Nephron progenitor cell (in vitro differentiated cells): ENCODE measurements at regions not wholly inside any gene's neighbourhood (a gene's known extent, or its start where the extent isn't known, plus 50 kb on each side); places are given as distances from the start of the nearest gene placed in this dataset.

Experiments used
- DNase-seq: peaks from one replicate; pipeline ENCODE4 v3.0.0; 2021
- H3K27ac Mint-ChIP-seq: 2 replicates; pipeline ENCODE4 v1.8.0; 2021; ENCODE audit warnings: mild to moderate bottlenecking, moderate library complexity, mixed read lengths
- H3K27me3 Mint-ChIP-seq: 2 replicates; pipeline ENCODE4 v1.8.0; 2021; ENCODE audit warnings: mild to moderate bottlenecking, low read depth, mixed read lengths; ENCODE audit not compliant: poor library complexity
- H3K36me3 Mint-ChIP-seq: 2 replicates; pipeline ENCODE4 v1.8.0; 2021; ENCODE audit warnings: low read depth, mixed read lengths
- H3K4me1 Mint-ChIP-seq: 2 replicates; pipeline ENCODE4 v1.8.0; 2021; ENCODE audit warnings: mixed read lengths
- H3K4me3 Mint-ChIP-seq: 2 replicates; pipeline ENCODE4 v1.8.0; 2021; ENCODE audit warnings: mild to moderate bottlenecking, moderate library complexity, mixed read lengths
- H3K9me3 Mint-ChIP-seq: 2 replicates; pipeline ENCODE4 v1.8.0; 2021; ENCODE audit warnings: mild to moderate bottlenecking, moderate library complexity, mixed read lengths
- TF ChIP-seq, protein P1 (sequence below): fragments of 200-600 bp; sonication (generic); IDR thresholded peaks from 2 replicates; pipeline ENCODE4 v1.5.0; 2021; ENCODE audit warnings: antibody characterized with exemption

DNA sequence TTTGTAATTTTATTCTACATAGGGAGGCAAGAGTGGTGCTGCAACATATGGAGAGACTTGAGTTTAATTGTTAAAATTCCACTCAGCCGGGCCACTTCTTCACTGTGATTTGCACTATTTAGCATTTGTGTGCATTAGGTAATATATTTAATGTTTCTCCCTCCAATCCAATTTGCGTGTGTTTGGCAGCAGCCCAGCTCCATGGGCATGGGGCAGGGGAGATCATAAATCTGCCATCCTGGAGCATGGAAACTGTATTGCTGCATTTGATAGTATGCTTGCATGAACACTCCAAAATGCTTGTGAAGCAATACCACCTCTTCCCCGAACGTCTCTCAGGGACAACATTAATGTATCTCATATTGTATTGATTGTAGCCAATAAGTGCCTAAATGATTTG is 339.1 kb upstream of the RBFOX1 start:
- Mint-ChIP-seq H3K27me3 (no peaks in the 10 kb centered on the region), H3K36me3 (no peaks in the 10 kb centered on the region), H3K9me3 (peaks cover 4% of the 10 kb centered on the region), H3K4me3 (no peak overlapping the region), H3K4me1 (peaks cover 11% of the 10 kb centered on the region), H3K27ac (no peak overlapping the region)
- no peak for DNase-seq
- TF ChIP-seq, protein P1, sequence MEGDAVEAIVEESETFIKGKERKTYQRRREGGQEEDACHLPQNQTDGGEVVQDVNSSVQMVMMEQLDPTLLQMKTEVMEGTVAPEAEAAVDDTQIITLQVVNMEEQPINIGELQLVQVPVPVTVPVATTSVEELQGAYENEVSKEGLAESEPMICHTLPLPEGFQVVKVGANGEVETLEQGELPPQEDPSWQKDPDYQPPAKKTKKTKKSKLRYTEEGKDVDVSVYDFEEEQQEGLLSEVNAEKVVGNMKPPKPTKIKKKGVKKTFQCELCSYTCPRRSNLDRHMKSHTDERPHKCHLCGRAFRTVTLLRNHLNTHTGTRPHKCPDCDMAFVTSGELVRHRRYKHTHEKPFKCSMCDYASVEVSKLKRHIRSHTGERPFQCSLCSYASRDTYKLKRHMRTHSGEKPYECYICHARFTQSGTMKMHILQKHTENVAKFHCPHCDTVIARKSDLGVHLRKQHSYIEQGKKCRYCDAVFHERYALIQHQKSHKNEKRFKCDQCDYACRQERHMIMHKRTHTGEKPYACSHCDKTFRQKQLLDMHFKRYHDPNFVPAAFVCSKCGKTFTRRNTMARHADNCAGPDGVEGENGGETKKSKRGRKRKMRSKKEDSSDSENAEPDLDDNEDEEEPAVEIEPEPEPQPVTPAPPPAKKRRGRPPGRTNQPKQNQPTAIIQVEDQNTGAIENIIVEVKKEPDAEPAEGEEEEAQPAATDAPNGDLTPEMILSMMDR, result no peak

DNA sequence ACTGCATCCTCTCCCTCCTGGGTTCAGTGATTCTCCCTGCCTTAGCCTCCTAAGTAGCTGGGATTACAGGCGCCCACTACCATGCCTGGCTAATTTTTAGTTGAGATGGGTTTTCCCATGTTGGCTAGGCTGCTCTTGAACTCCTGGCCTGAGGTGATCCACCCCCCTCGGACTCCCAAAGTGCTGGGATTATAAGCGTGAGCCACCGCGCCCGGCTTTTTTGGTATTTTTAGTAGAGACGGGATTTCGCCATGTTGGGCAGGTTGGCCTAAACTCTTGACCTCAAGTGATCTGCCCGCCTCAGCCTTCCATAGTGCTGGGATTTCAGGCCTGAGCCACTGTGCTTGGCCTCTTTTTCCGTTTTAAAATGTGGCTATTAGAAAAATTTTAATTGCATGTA is 343.8 kb upstream of the RBFOX1 start:
- Mint-ChIP-seq H3K27me3 (peaks cover 4% of the 10 kb centered on the region), H3K4me1 (peaks cover 7% of the 10 kb centered on the region), H3K9me3 (no peaks in the 10 kb centered on the region), H3K27ac (no peak overlapping the region), H3K4me3 (no peak overlapping the region), H3K36me3 (no peaks in the 10 kb centered on the region)
- DNase-seq, result no peak
- TF ChIP-seq, protein P1, result no peak

DNA sequence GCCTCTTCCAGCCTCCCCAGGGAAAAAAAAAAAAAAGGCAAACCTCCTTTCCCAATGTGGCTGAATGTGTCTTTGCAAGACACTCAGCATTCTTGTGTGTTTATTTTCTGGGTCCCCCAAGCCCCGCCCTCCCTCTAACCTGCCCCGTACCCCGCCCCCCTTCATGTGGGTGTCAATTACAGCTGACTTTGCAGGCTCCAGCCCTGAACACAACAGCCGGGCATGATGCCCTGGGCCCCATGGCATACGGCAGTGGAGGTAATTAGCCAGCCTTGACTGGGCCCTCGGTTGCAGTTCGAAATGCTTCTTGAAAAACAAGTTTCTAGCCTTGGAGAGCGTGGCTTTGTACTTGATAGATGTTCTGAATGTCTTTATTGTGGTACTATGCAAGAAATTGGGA is 354.7 kb upstream of the RBFOX1 start:
- Mint-ChIP-seq H3K4me3 (no peak overlapping the region), H3K4me1 (peaks cover 10% of the 10 kb centered on the region), H3K27ac (no peak overlapping the region), H3K36me3 (no peaks in the 10 kb centered on the region), H3K27me3 (peaks cover 3% of the 10 kb centered on the region), H3K9me3 (no peaks in the 10 kb centered on the region)
- DNase-seq, result no peak
- TF ChIP-seq, protein P1, result no peak

DNA sequence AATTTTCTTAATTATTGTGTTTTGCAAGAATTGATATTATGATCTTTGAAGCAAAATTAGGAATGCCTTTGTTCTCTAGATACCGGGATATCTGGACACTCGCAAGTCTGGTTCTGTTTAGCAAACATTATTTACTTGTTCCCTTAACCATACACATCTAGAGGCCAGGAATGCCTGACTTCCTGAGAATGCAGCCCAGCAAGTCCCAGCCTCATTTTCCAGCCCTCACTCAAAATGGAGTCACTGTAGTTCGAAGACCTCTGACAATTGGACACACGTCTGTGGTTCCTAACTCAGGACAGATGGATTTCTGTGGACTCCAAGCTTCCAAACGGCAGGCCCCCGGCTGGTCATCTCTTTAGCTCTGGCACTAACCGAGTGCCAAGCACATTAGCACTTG is 355.4 kb upstream of the RBFOX1 start:
- no peak overlapping the region for H3K4me3 Mint-ChIP-seq
- TF ChIP-seq, protein P1, result no peak
- H3K9me3 Mint-ChIP-seq, result no peaks in the 10 kb centered on the region
- peaks cover 10% of the 10 kb centered on the region for H3K4me1 Mint-ChIP-seq
- no peak for DNase-seq
- H3K36me3 Mint-ChIP-seq, result no peaks in the 10 kb centered on the region
- H3K27me3 Mint-ChIP-seq, result peaks cover 3% of the 10 kb centered on the region
- H3K27ac Mint-ChIP-seq, result no peak overlapping the region

DNA sequence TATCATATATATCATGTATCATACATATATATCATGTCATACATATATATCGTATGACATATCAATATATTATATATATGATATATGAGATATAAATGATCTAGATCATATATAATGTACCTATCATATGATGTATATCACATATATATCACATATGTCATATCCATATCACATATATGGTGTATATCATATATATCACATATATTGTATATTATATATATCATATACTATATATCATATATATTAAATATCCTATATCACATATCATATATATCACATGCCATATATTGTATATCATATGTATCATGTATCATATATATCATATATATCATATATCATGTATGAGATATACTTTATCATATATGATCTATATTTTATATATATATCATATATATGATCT is 355.9 kb upstream of the RBFOX1 start:
- Mint-ChIP-seq H3K4me3 (no peak overlapping the region), H3K9me3 (no peaks in the 10 kb centered on the region), H3K4me1 (peaks cover 10% of the 10 kb centered on the region), H3K27ac (no peak overlapping the region), H3K27me3 (peaks cover 9% of the 10 kb centered on the region), H3K36me3 (no peaks in the 10 kb centered on the region)
- TF ChIP-seq, protein P1, result no peak
- DNase-seq, result no peak

DNA sequence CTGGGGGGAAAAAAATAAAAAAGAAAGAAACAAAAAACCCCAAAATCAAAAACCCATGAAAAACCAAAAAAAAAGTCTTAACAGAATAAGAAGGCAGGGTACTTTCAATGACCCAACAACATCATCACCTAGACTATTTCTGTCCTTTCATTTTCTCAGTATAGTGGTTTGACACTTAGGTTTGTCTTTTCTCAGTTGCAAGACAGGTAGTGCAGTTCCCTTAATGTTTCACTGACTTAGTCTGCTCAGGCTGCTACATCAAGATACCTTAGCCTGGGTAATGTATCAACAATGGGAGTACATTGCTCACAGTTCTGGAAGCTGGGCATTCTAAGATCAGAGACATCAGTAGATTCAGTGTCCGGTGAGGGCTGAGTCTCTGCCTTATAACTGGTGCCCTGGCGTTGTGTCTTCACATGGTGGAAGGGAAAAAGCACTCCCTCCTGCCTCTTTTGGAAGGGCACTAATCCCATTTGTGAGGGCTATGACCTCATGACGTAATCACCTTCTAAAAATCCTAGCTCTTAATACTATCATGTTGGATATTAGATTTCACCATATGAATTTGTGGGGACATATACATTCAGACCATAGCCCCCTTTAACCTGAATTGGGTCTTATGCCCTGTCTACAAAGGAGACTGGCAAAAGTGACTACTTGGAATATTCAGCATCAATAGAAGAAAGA is 362.3 kb upstream of the RBFOX1 start:
- DNase-seq, result no peak
- no peaks in the 10 kb centered on the region for H3K9me3 Mint-ChIP-seq
- TF ChIP-seq, protein P1, result no peak
- no peak overlapping the region for H3K27ac Mint-ChIP-seq
- H3K27me3 Mint-ChIP-seq, result peaks cover 16% of the 10 kb centered on the region
- H3K36me3 Mint-ChIP-seq, result no peaks in the 10 kb centered on the region
- no peaks in the 10 kb centered on the region for H3K4me1 Mint-ChIP-seq
- H3K4me3 Mint-ChIP-seq, result no peak overlapping the region
